Amniotic stem cell (primary cell): ENCODE measurements at regions not wholly inside any gene's neighbourhood (a gene's known extent, or its start where the extent isn't known, plus 50 kb on each side); places are given as distances from the start of the nearest gene placed in this dataset.

Source experiments
- DNase-seq: peaks from one replicate; lab custom pipeline; 2025; lab: John Stamatoyannopoulos, UW

DNA sequence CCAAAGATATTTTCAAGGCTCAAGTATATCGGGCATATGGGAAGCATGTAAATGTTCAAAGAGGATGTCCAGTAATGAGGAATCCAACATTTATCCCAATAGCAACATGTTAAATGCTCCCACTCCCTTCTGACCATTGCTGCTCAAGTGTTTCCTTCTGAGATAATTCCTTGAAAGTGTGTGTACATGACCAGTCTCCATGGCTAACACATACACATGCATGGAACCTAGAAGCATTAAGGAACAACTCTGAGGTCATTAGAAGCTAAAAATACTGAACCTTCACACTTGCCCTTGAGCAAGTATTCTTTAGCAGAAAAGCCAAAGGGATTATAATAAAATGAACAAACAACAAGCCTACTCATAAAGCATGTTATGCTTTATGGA lies 433.8 kb upstream of the TCF4 start:
- DNase-seq = no peak

DNA sequence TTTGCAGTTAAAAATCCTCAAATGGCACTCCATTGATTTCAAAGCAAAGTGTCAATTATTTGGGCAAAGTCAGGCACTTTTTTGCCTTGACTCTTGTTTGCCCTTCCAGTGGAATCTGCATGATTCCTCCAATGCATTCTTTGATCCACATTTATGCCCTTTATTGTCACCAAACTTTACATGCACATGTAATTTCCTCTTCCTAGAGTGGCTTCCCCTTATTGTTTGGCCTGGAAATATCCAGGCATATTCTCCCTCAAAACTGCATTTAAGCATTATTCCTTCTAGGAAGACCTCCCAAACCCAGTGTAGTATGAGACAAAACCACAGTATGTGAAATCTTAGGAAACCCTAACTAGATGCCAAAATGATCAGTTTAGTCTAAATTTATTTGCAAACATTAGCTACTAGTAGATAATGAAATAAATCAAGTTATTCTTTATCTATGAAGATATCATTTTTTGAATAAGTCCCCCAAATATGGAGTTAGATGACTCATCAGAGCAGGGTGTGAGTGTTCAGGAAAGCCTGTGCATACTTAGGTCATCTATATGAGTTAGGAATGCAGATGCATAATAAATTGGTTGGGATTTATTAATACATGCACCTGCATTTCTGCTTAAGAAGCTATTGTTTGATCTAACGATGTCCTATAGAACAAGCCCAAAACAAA lies 433.3 kb upstream of the TCF4 start:
- DNase-seq = no peak

GRCh38 chr18:56019908-56020307 lies 431.9 kb upstream of the TCF4 start:
- no peak for DNase-seq

GRCh38 chr18:56019156-56019555 lies 431.2 kb upstream of the TCF4 start:
- no peak for DNase-seq

GRCh38 chr18:56009411-56009810 lies 421.4 kb upstream of the TCF4 start:
- no peak for DNase-seq

DNA sequence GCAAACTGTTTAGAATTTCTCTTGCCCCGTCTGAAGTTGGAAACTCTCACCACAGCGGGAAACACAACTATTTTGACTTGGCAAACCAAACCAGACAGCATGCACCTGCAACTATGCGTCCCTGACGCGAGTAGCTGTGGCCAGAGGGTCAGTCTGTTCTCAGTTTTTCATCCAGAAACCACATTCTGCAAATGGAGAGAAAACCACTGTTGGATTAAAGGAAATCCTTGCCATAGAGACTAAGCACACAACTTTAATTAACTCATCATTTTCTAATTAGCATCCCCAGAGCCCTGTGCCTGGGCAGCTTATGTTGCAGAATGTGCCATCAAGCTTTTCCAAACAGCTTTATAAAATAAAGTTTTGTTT lies 415.7 kb upstream of the TCF4 start:
- DNase-seq = no peak

GRCh38 chr18:56003009-56003719 lies 415.2 kb upstream of the TCF4 start:
- no peak for DNase-seq

- DNase-seq = no peak
Measured at GRCh38 chr18:56001576-56001975, 413.6 kb upstream of the TCF4 start.

GRCh38 chr18:56000041-56000440 lies 412.0 kb upstream of the TCF4 start:
- DNase-seq = no peak

DNA sequence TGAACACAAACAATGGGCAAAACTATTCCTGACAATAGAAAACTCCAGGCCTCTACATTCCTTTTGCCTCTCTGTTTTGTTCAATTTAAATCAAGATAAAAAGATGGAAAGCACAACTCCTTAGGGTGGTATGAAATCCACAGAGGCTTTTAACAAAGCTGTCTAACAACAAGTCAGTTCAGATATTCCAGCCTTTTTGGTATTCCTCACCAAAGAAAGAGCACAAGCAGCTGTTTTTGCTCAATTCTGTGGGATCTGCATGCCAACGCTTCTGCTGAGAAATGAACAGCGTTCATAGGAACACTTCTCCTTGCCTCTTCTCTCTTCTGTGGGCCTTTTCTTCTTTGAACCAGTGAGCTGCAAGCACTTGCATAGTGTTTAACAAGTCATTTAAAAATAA lies 411.6 kb upstream of the TCF4 start:
- DNase-seq = no peak

DNA sequence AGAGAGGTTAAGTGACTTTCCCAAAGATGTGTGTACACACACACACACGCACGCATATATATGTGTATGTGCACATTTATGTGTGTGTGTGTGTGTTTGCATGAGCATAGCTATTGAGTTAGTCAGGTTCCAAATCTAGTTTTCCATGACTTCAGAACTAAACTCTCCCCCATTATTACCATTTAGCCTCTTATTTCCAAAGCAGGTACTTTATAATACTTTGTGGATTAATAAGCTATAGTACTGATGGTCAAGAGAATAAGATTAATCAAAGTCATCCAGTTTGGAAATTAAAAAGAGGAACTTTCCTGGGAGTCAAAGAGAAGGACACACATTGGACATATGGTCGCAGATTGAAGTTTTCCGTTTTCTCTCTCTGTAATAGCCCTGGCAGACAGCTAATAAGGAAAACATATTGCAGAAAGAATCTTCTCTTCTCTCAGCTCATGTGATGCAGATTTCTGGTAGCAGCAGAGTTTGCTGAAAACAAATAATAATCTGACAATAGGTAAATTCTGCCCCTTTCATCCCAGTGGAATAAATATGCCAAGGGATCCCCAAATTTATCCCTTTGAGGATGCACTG lies 410.9 kb upstream of the TCF4 start:
- DNase-seq = no peak

- DNase-seq = no peak
Measured at GRCh38 chr18:55998071-55998522, 410.1 kb upstream of the TCF4 start.

DNA sequence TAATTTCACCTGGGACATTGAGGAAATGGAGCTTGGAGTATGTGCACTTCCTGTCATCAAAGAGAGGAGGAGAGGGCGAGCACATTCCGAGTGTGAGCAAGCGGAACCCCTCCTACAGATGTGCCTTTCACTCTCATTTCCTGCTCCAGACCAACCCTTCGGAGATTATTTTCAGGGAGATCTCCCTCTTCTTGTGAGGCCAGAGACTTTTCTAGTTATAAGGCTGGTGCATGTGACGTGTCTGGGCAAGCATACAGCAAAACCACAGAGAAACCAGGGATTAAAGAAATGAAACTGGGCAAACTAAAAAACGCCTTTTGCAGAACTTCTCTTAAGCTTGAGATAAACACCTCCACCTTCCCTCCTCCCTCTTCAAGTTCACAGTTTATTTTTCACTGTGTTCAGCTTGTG lies 409.2 kb upstream of the TCF4 start:
- DNase-seq = no peak

DNA sequence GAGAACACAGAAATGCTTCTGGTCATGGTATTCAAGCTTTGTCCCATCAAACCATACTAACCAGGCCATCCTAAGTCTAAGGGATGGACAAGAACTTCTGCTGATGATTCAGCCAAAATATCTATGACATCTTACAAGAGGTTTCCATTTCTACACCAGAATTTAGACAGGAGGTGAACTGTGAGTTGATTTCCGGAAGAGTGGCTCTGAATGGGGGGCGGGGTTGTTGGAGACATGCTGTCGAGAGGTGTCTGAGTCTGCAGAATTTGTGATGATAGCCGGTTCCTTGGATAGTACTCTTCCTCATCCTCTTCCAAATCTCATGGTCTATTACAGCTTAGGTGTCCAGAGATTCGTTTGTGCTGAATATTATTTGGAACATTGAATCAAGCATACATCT lies 408.7 kb upstream of the TCF4 start:
- no peak for DNase-seq

GRCh38 chr18:55990186-55990585 lies 402.2 kb upstream of the TCF4 start:
- DNase-seq = no peak

GRCh38 chr18:55988537-55988936 lies 400.5 kb upstream of the TCF4 start:
- DNase-seq = no peak

GRCh38 chr18:55983433-55983832 lies 395.4 kb upstream of the TCF4 start:
- no peak for DNase-seq

GRCh38 chr18:55982992-55983391 lies 395.0 kb upstream of the TCF4 start:
- DNase-seq = no peak

GRCh38 chr18:55981712-55982475 lies 393.9 kb upstream of the TCF4 start:
- DNase-seq = no peak

DNA sequence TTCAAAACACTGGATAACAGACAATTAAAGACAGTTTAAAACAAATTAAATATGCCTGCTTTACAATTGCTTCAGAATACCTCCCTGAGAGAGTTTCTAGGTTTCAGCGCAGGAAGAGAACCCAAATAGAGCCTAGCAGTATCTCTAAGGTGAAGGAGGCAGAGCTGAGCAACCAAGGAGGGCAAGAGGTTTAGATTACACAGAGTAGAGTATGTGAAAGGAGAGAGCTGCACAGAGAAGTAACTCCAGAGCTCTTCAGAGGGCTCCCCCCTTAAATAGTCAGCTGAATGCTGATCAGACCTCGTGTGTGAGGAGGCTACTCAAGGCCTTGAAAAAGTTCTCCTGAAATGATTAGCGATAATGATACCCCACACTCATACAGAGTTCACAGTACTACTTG lies 386.5 kb upstream of the TCF4 start:
- DNase-seq = no peak

GRCh38 chr18:55968550-55968949 lies 380.6 kb upstream of the TCF4 start:
- no peak for DNase-seq

- DNase-seq = no peak
Measured at GRCh38 chr18:55967019-55967418, 379.0 kb upstream of the TCF4 start.

DNA sequence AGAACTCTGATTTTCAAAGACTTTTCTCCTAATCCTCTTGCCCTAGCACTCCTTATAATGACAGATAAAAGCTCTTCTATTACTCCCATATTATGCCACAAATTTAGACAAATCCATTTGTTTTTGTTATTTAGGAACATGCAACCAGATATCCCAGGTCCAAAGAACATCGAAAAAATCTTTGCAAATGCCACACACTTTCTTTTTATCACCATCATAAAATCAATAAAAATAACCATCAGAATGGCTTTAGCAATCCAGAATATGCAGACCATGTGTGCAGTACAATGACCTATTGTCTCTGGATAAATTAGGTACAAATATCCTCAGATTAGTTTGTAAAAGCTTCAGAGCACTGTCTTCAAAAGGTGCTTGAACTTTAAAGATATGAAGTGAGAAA lies 376.2 kb upstream of the TCF4 start:
- no peak for DNase-seq
